ENCODE measurements at regions not wholly inside any gene's neighbourhood (a gene's known extent, or its start where the extent isn't known, plus 50 kb on each side); places are given as distances from the start of the nearest gene placed in this dataset.

DNA sequence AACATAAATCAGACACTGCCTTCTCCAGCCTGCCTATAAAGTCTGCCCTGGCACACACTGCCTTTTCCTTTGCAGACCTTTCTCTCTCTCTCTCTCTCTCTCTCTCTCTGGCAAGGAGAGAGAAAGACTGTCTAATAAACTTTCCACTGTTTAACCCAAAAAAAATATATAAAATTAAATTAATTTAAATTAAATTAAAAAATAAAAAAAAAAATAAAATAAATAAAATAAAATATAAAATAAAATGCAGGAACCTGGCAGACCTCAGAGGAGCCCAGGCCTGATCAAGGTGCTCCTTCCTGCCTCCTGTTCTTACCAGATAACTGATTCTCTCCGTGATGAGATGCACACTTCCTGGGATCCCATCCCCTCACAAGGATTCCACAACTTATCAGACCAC lies 103.9 kb upstream of the VASH1 start:
- no peak overlapping the region for H3K27ac ChIP-seq
- DNase-seq (no peak), ATAC-seq (no peak)
- H3K36me3 ChIP-seq, result no peaks in the 10 kb centered on the region
- intact Hi-C loops (cut with DNase I), result no loop called here
- peaks cover 7% of the 10 kb centered on the region for H3K27me3 ChIP-seq (ENCODE audit: low read depth)
- H3K4me3 ChIP-seq, result no peak overlapping the region
- no peaks in the 10 kb centered on the region for H3K4me1 ChIP-seq
- H3K9me3 ChIP-seq, result peaks cover 14% of the 10 kb centered on the region
- TF ChIP-seq, protein P1, sequence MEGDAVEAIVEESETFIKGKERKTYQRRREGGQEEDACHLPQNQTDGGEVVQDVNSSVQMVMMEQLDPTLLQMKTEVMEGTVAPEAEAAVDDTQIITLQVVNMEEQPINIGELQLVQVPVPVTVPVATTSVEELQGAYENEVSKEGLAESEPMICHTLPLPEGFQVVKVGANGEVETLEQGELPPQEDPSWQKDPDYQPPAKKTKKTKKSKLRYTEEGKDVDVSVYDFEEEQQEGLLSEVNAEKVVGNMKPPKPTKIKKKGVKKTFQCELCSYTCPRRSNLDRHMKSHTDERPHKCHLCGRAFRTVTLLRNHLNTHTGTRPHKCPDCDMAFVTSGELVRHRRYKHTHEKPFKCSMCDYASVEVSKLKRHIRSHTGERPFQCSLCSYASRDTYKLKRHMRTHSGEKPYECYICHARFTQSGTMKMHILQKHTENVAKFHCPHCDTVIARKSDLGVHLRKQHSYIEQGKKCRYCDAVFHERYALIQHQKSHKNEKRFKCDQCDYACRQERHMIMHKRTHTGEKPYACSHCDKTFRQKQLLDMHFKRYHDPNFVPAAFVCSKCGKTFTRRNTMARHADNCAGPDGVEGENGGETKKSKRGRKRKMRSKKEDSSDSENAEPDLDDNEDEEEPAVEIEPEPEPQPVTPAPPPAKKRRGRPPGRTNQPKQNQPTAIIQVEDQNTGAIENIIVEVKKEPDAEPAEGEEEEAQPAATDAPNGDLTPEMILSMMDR (IDR thresholded peaks at IDR 0.05), result no peak

GRCh38 chr14:76657846-76658245 lies 103.4 kb upstream of the VASH1 start:
- Histone ChIP-seq H3K27me3 (ENCODE audit: low read depth) (peaks cover 7% of the 10 kb centered on the region), H3K9me3 (peaks cover 14% of the 10 kb centered on the region), H3K4me1 (no peaks in the 10 kb centered on the region), H3K4me3 (no peak overlapping the region), H3K27ac (no peak overlapping the region), H3K36me3 (no peaks in the 10 kb centered on the region)
- intact Hi-C loops (cut with DNase I), result no loop called here
- TF ChIP-seq, protein P1 (IDR thresholded peaks at IDR 0.05), result no peak
- ATAC-seq (no peak), DNase-seq (no peak)

GRCh38 chr14:76662580-76662979 lies 98.7 kb upstream of the VASH1 start:
- intact Hi-C loops (cut with DNase I), result no loop called here
- ATAC-seq (no peak), DNase-seq (no peak)
- H3K27me3 ChIP-seq (ENCODE audit: low read depth), result peaks cover 3% of the 10 kb centered on the region
- no peak overlapping the region for H3K27ac ChIP-seq
- no peaks in the 10 kb centered on the region for H3K36me3 ChIP-seq
- H3K4me1 ChIP-seq, result no peaks in the 10 kb centered on the region
- H3K9me3 ChIP-seq, result peaks cover 15% of the 10 kb centered on the region
- H3K4me3 ChIP-seq, result no peak overlapping the region
- TF ChIP-seq, protein P1 (IDR thresholded peaks at IDR 0.05), result no peak

DNA sequence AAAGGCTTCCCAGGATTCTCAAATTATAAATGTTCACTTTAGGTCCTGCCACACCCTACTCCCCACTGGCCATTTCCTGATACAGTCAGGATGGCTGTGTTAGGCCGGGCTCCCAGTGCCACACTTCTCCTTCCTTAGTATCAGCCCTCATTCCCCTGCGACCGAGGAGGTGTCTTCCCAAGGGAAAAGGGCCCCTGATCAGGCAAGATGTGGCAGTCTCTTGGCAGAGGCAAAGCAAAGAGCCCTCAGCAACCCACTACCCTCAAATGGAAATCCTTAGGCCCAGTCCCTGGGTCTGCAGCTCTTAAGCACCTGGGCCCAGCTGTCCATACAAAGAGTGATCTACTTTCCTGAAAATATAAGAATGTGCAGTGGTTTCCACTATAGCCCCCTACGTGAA lies 96.5 kb upstream of the VASH1 start:
- ATAC-seq (no peak), DNase-seq (no peak)
- peaks cover 12% of the 10 kb centered on the region for H3K9me3 ChIP-seq
- H3K4me1 ChIP-seq, result no peaks in the 10 kb centered on the region
- no peak overlapping the region for H3K27ac ChIP-seq
- H3K27me3 ChIP-seq (ENCODE audit: low read depth), result peaks cover 3% of the 10 kb centered on the region
- intact Hi-C loops (cut with DNase I), result no loop called here
- H3K4me3 ChIP-seq, result no peak overlapping the region
- no peaks in the 10 kb centered on the region for H3K36me3 ChIP-seq
- TF ChIP-seq, protein P1 (IDR thresholded peaks at IDR 0.05), result no peak

GRCh38 chr14:76666746-76667145 lies 94.5 kb upstream of the VASH1 start:
- Histone ChIP-seq H3K27me3 (ENCODE audit: low read depth) (no peaks in the 10 kb centered on the region), H3K27ac (no peak overlapping the region), H3K9me3 (peaks cover 12% of the 10 kb centered on the region), H3K4me3 (no peak overlapping the region), H3K36me3 (no peaks in the 10 kb centered on the region), H3K4me1 (no peaks in the 10 kb centered on the region)
- TF ChIP-seq, protein P1 (IDR thresholded peaks at IDR 0.05), result no peak
- intact Hi-C loops (cut with DNase I), result no loop called here
- DNase-seq, result no peak
- no peak for ATAC-seq

DNA sequence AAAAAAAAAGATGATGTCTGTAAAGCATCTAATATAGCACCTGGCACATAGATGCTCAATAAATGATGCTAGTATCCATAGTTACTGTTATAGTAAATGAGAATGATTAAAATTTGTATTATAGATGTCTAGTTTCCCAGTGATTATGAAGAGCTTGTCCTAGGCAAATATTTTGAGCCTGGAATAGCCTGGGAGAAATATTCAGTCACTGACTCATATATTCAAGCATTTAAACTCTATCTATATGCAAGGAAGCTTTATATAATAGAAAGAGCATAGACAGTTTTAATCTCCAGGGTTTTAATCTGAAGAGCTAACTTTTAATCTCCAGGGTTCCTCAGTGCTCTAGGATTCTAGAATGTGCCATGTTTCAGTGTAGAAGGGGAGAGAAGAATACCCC lies 91.5 kb upstream of the VASH1 start:
- Histone ChIP-seq H3K4me1 (no peaks in the 10 kb centered on the region), H3K36me3 (no peaks in the 10 kb centered on the region), H3K9me3 (peaks cover 12% of the 10 kb centered on the region), H3K27me3 (ENCODE audit: low read depth) (no peaks in the 10 kb centered on the region), H3K4me3 (no peak overlapping the region), H3K27ac (no peak overlapping the region)
- DNase-seq (no peak), ATAC-seq (no peak)
- intact Hi-C loops (cut with DNase I), result no loop called here
- TF ChIP-seq, protein P1 (IDR thresholded peaks at IDR 0.05), result no peak
